Nephron (organoid): ENCODE measurements at regions not wholly inside any gene's neighbourhood (a gene's known extent, or its start where the extent isn't known, plus 50 kb on each side); places are given as distances from the start of the nearest gene placed in this dataset.

Experiments
- H3K27ac Mint-ChIP-seq, 3 experiments: 2 replicates each; pipeline ENCODE4 v1.8.0; 2020; ENCODE audit warnings: mixed read lengths in 3 of 3, mild to moderate bottlenecking in 2 of 3, moderate library complexity in 1 of 3
- H3K27me3 Mint-ChIP-seq: 2 replicates; pipeline ENCODE4 v1.8.0; 2021; ENCODE audit warnings: low read depth, mild to moderate bottlenecking, moderate library complexity, mixed read lengths
- H3K36me3 Mint-ChIP-seq: 2 replicates; pipeline ENCODE4 v1.8.0; 2020; ENCODE audit warnings: low read depth, mixed read lengths
- H3K4me1 Mint-ChIP-seq: 2 replicates; pipeline ENCODE4 v1.8.0; 2020; ENCODE audit warnings: mixed read lengths
- H3K4me3 Mint-ChIP-seq, 3 experiments: 2 replicates each; pipeline ENCODE4 v1.8.0; 2020; ENCODE audit warnings: mild to moderate bottlenecking in 3 of 3, mixed read lengths in 3 of 3, moderate library complexity in 2 of 3
- H3K9me3 Mint-ChIP-seq: 2 replicates; pipeline ENCODE4 v1.8.0; 2020; ENCODE audit warnings: mixed read lengths
- TF ChIP-seq, protein P1 (sequence below), 3 experiments: fragments of 200-600 bp; sonication (generic); IDR thresholded peaks; one replicate each; pipeline ENCODE4 v1.5.0; 2021; ENCODE audit warnings: antibody characterized with exemption in 3 of 3; ENCODE audit not compliant: unreplicated experiment in 3 of 3

DNA sequence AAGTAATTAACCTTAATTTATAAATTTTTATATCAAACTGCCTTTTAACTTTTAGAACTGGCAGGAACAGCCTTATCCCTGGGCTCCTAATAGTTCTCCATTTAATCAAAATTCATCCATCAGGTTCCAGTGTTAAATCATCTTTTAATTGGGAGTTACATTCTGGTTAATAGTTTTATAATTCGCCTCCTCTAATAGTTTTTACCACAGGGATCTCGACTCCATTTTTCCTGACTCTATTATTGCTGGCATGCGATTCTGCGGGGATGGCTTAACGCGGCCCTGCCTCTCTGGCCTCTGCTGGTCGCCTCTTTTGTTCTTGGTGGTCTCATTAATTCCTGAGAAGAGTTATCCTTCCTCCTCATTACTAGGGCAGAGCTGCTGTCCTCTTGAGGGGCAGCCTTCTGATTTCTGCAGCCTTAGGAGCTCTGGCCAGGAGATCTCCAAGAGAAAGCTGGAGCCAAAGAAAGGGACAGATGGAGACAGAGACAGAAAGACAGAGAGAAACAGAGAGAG lies 71.1 kb downstream of the MRM1 start:
- Mint-ChIP-seq H3K4me3 (no peak overlapping the region), H3K36me3 (no peaks in the 10 kb centered on the region), H3K27me3 (peaks cover 22% of the 10 kb centered on the region), H3K9me3 (no peaks in the 10 kb centered on the region), H3K27ac (no peak overlapping the region), H3K4me1 (no peaks in the 10 kb centered on the region)
- TF ChIP-seq, protein P1, sequence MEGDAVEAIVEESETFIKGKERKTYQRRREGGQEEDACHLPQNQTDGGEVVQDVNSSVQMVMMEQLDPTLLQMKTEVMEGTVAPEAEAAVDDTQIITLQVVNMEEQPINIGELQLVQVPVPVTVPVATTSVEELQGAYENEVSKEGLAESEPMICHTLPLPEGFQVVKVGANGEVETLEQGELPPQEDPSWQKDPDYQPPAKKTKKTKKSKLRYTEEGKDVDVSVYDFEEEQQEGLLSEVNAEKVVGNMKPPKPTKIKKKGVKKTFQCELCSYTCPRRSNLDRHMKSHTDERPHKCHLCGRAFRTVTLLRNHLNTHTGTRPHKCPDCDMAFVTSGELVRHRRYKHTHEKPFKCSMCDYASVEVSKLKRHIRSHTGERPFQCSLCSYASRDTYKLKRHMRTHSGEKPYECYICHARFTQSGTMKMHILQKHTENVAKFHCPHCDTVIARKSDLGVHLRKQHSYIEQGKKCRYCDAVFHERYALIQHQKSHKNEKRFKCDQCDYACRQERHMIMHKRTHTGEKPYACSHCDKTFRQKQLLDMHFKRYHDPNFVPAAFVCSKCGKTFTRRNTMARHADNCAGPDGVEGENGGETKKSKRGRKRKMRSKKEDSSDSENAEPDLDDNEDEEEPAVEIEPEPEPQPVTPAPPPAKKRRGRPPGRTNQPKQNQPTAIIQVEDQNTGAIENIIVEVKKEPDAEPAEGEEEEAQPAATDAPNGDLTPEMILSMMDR (IDR thresholded peaks at IDR 0.05; ENCODE audit: unreplicated experiment in 3 of 3): no peak

DNA sequence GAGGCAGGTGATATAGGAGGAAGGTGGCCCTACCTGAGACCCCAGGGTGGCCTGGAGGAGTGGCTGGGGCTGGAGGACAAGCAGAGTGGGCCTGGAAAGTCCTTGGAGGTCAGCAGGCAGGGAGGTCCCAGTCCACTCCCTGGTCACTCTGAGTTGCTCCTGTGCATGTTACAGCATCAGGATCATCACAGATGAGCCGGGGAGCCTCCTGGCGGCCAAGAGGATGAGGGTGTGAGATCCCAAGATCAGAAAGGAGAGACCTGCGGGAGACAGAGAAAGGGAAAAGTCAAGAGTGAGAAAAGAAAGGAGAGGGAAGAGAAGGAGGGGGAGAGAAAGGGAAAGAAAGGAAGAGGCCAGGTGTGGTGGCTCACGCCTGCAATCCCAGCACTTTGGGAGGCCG lies 71.7 kb downstream of the MRM1 start:
- H3K27ac Mint-ChIP-seq: no peak overlapping the region
- peaks cover 21% of the 10 kb centered on the region for H3K27me3 Mint-ChIP-seq
- no peaks in the 10 kb centered on the region for H3K4me1 Mint-ChIP-seq
- H3K4me3 Mint-ChIP-seq: no peak overlapping the region
- H3K36me3 Mint-ChIP-seq: no peaks in the 10 kb centered on the region
- no peaks in the 10 kb centered on the region for H3K9me3 Mint-ChIP-seq
- TF ChIP-seq, protein P1 (IDR thresholded peaks at IDR 0.05; ENCODE audit: unreplicated experiment in 3 of 3): no peak

DNA sequence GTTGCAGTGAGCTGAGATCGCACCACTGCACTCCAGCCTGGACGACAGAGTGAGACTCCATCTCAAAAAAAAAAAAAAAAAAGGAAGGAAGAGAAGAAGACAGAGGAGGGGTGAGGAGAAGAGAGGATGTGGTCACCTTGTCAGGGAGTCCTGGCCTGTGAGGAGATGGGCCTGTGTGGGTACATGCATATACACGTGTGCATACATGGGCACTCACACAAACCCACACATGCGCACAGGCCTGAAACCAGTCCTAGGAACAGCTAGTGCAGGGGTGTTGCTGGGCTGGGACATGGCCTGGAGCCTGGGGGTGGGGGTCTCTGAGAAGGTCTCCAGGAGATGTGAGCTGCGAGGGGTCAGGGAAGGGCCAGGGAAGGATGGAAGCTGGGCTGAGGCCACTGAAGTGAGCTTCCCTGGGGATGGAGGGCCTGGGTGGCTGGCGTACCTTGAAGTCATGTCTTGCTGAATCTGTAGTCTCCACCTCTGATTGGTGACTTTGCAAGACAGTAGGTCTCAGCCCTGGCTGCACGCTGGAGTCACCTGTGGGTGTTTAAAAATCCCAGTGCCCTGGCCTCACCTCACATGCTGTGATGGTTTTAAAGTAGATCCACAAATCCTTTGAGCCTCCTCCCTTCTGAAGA lies 72.4 kb downstream of the MRM1 start:
- Mint-ChIP-seq H3K4me3 (no peak overlapping the region), H3K36me3 (no peaks in the 10 kb centered on the region), H3K27ac (no peak overlapping the region), H3K9me3 (no peaks in the 10 kb centered on the region), H3K4me1 (no peaks in the 10 kb centered on the region), H3K27me3 (peaks cover 25% of the 10 kb centered on the region)
- TF ChIP-seq, protein P1 (IDR thresholded peaks at IDR 0.05; ENCODE audit: unreplicated experiment in 3 of 3): no peak

DNA sequence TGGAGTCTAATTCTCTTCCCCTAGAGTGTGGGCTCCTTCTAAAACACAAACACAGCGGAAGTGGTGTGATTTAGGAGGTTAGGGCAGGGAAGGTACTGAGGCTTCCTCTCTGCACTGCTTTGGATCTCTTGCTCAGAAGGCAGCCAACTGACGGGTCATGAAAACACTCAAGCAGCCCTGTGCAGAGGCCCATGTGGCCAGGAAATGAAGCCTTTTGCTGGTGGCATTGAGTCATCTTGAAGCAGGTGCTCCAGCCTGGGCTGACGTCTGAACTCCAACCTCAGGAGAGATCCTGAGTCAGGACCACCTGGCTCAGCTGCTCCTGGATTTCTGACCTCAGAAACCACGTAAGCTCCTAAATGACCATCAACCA lies 72.9 kb downstream of the MRM1 start:
- TF ChIP-seq, protein P1 (IDR thresholded peaks at IDR 0.05; ENCODE audit: unreplicated experiment in 3 of 3): no peak
- no peaks in the 10 kb centered on the region for H3K9me3 Mint-ChIP-seq
- no peak overlapping the region for H3K4me3 Mint-ChIP-seq
- H3K4me1 Mint-ChIP-seq: no peaks in the 10 kb centered on the region
- peaks cover 30% of the 10 kb centered on the region for H3K27me3 Mint-ChIP-seq
- no peaks in the 10 kb centered on the region for H3K36me3 Mint-ChIP-seq
- H3K27ac Mint-ChIP-seq: no peak overlapping the region

DNA sequence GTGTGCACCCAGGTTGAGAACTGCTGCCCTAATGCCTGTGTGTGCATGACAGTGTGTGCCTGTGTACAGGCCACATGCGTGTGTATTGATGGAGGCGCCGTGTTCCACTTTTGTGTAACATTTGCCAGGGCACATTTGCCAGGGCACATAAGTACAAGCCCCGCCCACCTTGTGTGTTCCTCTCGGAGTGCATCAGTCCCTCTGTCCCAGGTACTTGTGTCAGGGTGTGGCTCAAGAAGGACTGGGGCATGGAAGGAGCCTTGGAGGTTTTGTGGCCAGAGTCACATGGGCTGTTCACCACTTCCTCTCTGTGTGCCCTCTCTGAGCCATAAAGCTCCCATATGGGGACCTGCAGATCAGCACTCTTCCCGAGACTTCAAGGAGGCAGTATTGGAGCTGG lies 73.9 kb downstream of the MRM1 start:
- TF ChIP-seq, protein P1 (IDR thresholded peaks at IDR 0.05; ENCODE audit: unreplicated experiment in 3 of 3): no peak
- Mint-ChIP-seq H3K4me3 (no peak overlapping the region), H3K4me1 (no peaks in the 10 kb centered on the region), H3K27ac (no peak overlapping the region), H3K27me3 (peaks cover 33% of the 10 kb centered on the region), H3K36me3 (no peaks in the 10 kb centered on the region), H3K9me3 (no peaks in the 10 kb centered on the region)

DNA sequence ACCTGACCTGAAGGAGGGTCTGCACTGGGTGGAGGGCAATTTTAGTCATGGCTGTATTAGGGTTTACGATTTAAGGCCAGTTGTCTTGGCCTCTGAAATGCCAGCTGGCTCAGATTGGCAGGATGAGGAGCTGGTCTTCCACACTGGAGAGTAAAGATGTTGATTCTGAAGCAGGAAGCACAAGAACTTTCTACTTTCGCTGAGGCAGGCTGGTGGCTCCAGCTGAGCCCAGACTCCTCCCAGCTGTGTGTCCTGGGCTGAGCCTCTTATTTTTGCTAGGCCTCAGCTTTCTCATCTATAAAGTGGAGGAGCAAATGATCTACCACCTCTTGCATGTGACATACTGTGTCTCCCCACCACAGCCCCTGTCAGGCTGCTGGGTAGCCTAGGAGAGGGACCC lies 74.4 kb downstream of the MRM1 start:
- H3K4me3 Mint-ChIP-seq: no peak overlapping the region
- H3K27me3 Mint-ChIP-seq: peaks cover 36% of the 10 kb centered on the region
- H3K36me3 Mint-ChIP-seq: no peaks in the 10 kb centered on the region
- TF ChIP-seq, protein P1 (IDR thresholded peaks at IDR 0.05; ENCODE audit: unreplicated experiment in 3 of 3): no peak
- no peak overlapping the region for H3K27ac Mint-ChIP-seq
- no peaks in the 10 kb centered on the region for H3K9me3 Mint-ChIP-seq
- H3K4me1 Mint-ChIP-seq: no peaks in the 10 kb centered on the region
